GM23338 (cell line): ENCODE measurements at regions not wholly inside any gene's neighbourhood (a gene's known extent, or its start where the extent isn't known, plus 50 kb on each side); places are given as distances from the start of the nearest gene placed in this dataset.

Experiments used
- ATAC-seq: fragments of 200-7000 bp; cut with Tn5 transposase; 3 replicates; pipeline ENCODE4 v1.9.1; 2020
- DNase-seq: peaks from one replicate; pipeline ENCODE4 v3.0.0-alpha.2; 2015; ENCODE audit warnings: low spot score
- H2AFZ ChIP-seq: fragments of 200-600 bp; sonication (generic); 2 replicates; pipeline ENCODE4 v1.8.0; 2016; ENCODE audit warnings: antibody characterized with exemption, mild to moderate bottlenecking, moderate library complexity
- H3F3A ChIP-seq: fragments of 200-600 bp; sonication (generic); replicated peaks from 2 replicates; pipeline ENCODE4 v1.8.0; 2017; ENCODE audit warnings: antibody characterized with exemption, mixed run types, low read depth
- H3K27ac ChIP-seq: fragments of 200-600 bp; sonication (generic); 2 replicates; pipeline ENCODE4 v1.6.1; 2016; ENCODE audit warnings: low read depth
- H3K27me3 ChIP-seq: fragments of 200-600 bp; sonication (generic); 2 replicates; pipeline ENCODE4 v1.8.0; 2016; ENCODE audit warnings: mild to moderate bottlenecking, mixed run types, moderate library complexity; ENCODE audit not compliant: insufficient read depth
- H3K36me3 ChIP-seq: fragments of 200-600 bp; sonication (generic); 2 replicates; pipeline ENCODE4 v1.8.0; 2016; ENCODE audit warnings: mild to moderate bottlenecking; ENCODE audit not compliant: insufficient read depth
- H3K4me1 ChIP-seq: fragments of 200-600 bp; sonication (generic); 2 replicates; pipeline ENCODE4 v1.8.0; 2016; ENCODE audit warnings: mild to moderate bottlenecking, moderate library complexity; ENCODE audit not compliant: insufficient read depth
- H3K4me2 ChIP-seq: fragments of 200-600 bp; sonication (generic); 2 replicates; pipeline ENCODE4 v1.7.1; 2017; ENCODE audit warnings: mixed run types
- H3K4me3 ChIP-seq: fragments of 200-600 bp; sonication (generic); 2 replicates; pipeline ENCODE4 v1.6.1; 2016; ENCODE audit warnings: mixed run types
- H3K79me2 ChIP-seq: fragments of 200-600 bp; sonication (generic); replicated peaks from 2 replicates; pipeline ENCODE4 v1.8.0; 2017; ENCODE audit warnings: mild to moderate bottlenecking; ENCODE audit not compliant: insufficient read depth
- H3K9me2 ChIP-seq: fragments of 200-600 bp; sonication (generic); 2 replicates; pipeline ENCODE4 v1.8.0; 2017; ENCODE audit not compliant: insufficient read depth
- H4K20me1 ChIP-seq: fragments of 200-600 bp; sonication (generic); replicated peaks from 2 replicates; pipeline ENCODE4 v1.8.0; 2017; ENCODE audit warnings: mild to moderate bottlenecking; ENCODE audit not compliant: insufficient read depth
- H3K27ac Mint-ChIP-seq: 2 replicates; pipeline ENCODE4 v1.8.0; 2020; ENCODE audit warnings: inconsistent platforms, mild to moderate bottlenecking, moderate library complexity, mixed read lengths
- H3K27me3 Mint-ChIP-seq: 3 replicates; pipeline ENCODE4 v1.8.0; 2022; ENCODE audit warnings: low read depth, mild to moderate bottlenecking, moderate library complexity, mixed read lengths, inconsistent platforms; ENCODE audit not compliant: insufficient read depth, poor library complexity
- H3K36me3 Mint-ChIP-seq: 3 replicates; pipeline ENCODE4 v1.8.0; 2021; ENCODE audit warnings: low read depth, mild to moderate bottlenecking, inconsistent platforms, moderate library complexity, mixed read lengths
- H3K4me1 Mint-ChIP-seq: 3 replicates; pipeline ENCODE4 v1.8.0; 2020; ENCODE audit warnings: mild to moderate bottlenecking, inconsistent platforms, mixed read lengths
- H3K4me3 Mint-ChIP-seq: 3 replicates; pipeline ENCODE4 v1.8.0; 2021; ENCODE audit warnings: moderate library complexity, mild to moderate bottlenecking, inconsistent platforms, mixed read lengths
- H3K9me3 Mint-ChIP-seq: 3 replicates; pipeline ENCODE4 v1.8.0; 2020; ENCODE audit warnings: moderate library complexity, mild to moderate bottlenecking, inconsistent platforms, mixed read lengths
- CREB1 ChIP-seq: fragments of 250-450 bp; sonication (Bioruptor Pico); IDR thresholded peaks from 2 replicates; pipeline ENCODE4 v1.5.0; 2020; ENCODE audit warnings: low read depth, mild to moderate bottlenecking, moderate library complexity
- CTCF ChIP-seq, 2 experiments: fragments of 200-600 bp in 1 of 2; sonication (generic) in 1 of 2; conservative IDR thresholded peaks; 2 replicates each; pipeline versions ENCODE4 v1.5.1 to v1.6.1; 2016 to 2017; ENCODE audit warnings: antibody characterized with exemption in 2 of 2, low read depth in 2 of 2, mild to moderate bottlenecking in 2 of 2, moderate library complexity in 1 of 2
- EZH2 ChIP-seq: fragments of 200-600 bp; sonication (generic); IDR thresholded peaks from one replicate; pipeline ENCODE4 v1.8.0; 2017; ENCODE audit warnings: antibody characterized with exemption, mild to moderate bottlenecking, low read depth; ENCODE audit not compliant: unreplicated experiment
- EZH2phosphoT487 ChIP-seq: fragments of 200-600 bp; sonication (generic); IDR thresholded peaks from one replicate; pipeline ENCODE4 v1.8.1; 2018; ENCODE audit warnings: antibody characterized with exemption; ENCODE audit not compliant: unreplicated experiment
- JUNB ChIP-seq: IDR thresholded peaks from one replicate; pipeline ENCODE4 v1.6.1; 2016; ENCODE audit warnings: antibody characterized with exemption; ENCODE audit not compliant: unreplicated experiment
- POLR2AphosphoS5 ChIP-seq: IDR thresholded peaks from 2 replicates; pipeline ENCODE4 v1.6.1; 2016; ENCODE audit warnings: antibody characterized with exemption, low read depth
- STAT1 ChIP-seq: IDR thresholded peaks from one replicate; pipeline ENCODE4 v1.6.1; 2016; ENCODE audit warnings: antibody characterized with exemption; ENCODE audit not compliant: unreplicated experiment
- ZNF114 ChIP-seq: fragments of 250-450 bp; sonication (Bioruptor Pico); IDR thresholded peaks from 2 replicates; pipeline ENCODE4 v1.5.0; 2020; ENCODE audit warnings: mild to moderate bottlenecking, moderate library complexity
- ZNF331 ChIP-seq: fragments of 250-450 bp; sonication (Bioruptor Pico); IDR thresholded peaks from 2 replicates; pipeline ENCODE4 v1.5.0; 2020; ENCODE audit warnings: low read depth, mild to moderate bottlenecking, moderate library complexity
- TF ChIP-seq, protein P1 (sequence below): IDR thresholded peaks from 2 replicates; pipeline ENCODE4 v1.6.1; 2016; ENCODE audit warnings: antibody characterized with exemption
- TF ChIP-seq, protein P2 (sequence below): fragments of 250-450 bp; sonication (Bioruptor Pico); IDR thresholded peaks from 2 replicates; pipeline ENCODE4 v1.5.0; 2020; ENCODE audit warnings: mild to moderate bottlenecking, moderate library complexity

DNA sequence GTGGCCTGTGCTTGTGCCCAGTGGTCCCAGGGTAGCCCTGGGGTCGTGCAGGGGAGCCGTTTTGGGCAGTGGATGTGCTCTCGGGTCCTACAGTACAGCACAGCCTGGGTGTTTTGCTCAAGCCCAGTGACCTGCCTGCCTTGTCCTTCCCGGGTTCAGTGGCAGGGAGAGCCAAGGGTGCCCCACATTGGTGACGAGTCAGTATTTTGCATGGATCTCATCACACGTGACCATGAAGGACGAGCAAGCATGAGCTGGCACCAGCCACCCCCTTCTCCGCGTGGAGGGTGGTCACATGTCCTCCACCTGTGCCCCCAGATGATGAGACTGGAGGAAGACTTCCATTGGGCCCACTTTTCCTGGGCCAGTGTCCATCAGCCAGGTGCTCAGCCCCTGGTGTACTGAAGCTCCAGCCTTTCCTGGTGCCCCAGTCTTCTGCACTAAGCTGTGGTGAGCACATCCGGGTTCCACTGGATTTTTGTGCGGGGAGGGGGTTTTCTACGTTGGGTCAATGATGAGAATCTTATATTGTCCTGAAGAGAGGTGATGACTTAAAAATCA lies 197.5 kb downstream of the UBE3A start:
- Histone ChIP-seq H3K4me1 (no peaks in the 10 kb centered on the region), H3K79me2 (no peaks in the 10 kb centered on the region), H3K27ac (no peak overlapping the region), H3K27me3 (no peaks in the 10 kb centered on the region), H3K36me3 (no peaks in the 10 kb centered on the region), H2AFZ (no peak overlapping the region), H3F3A (no peaks in the 10 kb centered on the region), H3K4me2 (no peak overlapping the region), H3K9me2 (no peaks in the 10 kb centered on the region), H3K4me3 (no peak overlapping the region), H4K20me1 (no peaks in the 10 kb centered on the region)
- DNase-seq (no peak), ATAC-seq (no peak)
- Mint-ChIP-seq H3K36me3 (peaks cover 10% of the 10 kb centered on the region; the same call in 2 of the 3 replicates), H3K4me1 (no peaks in the 10 kb centered on the region), H3K27ac (no peak overlapping the region), H3K4me3 (no peak overlapping the region), H3K9me3 (peaks cover 88% of the 10 kb centered on the region), H3K27me3 (peaks cover 8% of the 10 kb centered on the region)
- TF ChIP-seq, protein P1, sequence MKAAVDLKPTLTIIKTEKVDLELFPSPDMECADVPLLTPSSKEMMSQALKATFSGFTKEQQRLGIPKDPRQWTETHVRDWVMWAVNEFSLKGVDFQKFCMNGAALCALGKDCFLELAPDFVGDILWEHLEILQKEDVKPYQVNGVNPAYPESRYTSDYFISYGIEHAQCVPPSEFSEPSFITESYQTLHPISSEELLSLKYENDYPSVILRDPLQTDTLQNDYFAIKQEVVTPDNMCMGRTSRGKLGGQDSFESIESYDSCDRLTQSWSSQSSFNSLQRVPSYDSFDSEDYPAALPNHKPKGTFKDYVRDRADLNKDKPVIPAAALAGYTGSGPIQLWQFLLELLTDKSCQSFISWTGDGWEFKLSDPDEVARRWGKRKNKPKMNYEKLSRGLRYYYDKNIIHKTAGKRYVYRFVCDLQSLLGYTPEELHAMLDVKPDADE, result no peak

DNA sequence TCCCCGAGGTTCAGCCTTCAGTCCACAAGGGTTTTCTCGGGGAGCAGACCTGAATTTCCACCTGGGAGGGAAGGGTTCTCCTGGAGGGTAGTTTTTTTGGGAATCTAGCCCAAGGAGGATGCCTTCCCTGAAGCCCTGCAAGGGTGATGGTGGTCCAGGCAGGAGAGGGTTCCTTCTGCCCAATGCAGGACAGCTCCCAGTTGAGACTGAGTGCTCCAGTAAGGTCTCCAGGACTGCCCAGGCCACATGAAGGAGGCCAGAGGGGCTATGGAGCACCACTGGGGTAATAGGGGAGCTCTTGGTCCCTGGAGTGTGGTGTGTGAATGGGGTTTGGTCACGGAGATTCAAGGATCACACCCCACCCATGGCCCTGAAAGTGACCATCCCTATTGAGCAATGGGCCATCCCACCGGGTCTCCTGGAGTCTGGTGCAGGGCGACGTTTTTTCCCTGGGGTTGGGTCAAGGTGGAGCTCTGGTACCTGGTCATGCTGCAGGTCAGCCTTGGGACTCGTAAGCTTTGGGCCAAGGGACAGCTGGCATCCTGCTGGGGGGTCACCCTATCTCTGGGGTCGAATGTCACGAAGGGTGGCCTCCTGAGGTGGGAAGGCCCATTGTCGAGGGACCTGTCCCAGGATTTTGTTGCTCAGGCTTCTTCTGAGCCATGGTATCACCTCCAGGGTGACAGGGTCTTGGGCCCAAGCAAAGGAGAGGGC lies 196.5 kb downstream of the UBE3A start:
- Mint-ChIP-seq H3K9me3 (peaks cover 87% of the 10 kb centered on the region), H3K27me3 (peaks cover 6% of the 10 kb centered on the region), H3K27ac (no peak overlapping the region), H3K4me1 (no peaks in the 10 kb centered on the region), H3K4me3 (no peak overlapping the region), H3K36me3 (peaks cover 11% of the 10 kb centered on the region; the same call in 2 of the 3 replicates)
- H3K27ac ChIP-seq, result no peak overlapping the region
- no peaks in the 10 kb centered on the region for H4K20me1 ChIP-seq
- no peak overlapping the region for H3K4me3 ChIP-seq
- H3K36me3 ChIP-seq, result no peaks in the 10 kb centered on the region
- H3K27me3 ChIP-seq, result no peaks in the 10 kb centered on the region
- DNase-seq (no peak), ATAC-seq (no peak)
- H3K79me2 ChIP-seq, result no peaks in the 10 kb centered on the region
- no peaks in the 10 kb centered on the region for H3K4me1 ChIP-seq
- no peak overlapping the region for H3K4me2 ChIP-seq
- no peak overlapping the region for H2AFZ ChIP-seq
- no peaks in the 10 kb centered on the region for H3K9me2 ChIP-seq
- TF ChIP-seq ZNF114 (CRISPR knock-in tag), result no peak
- TF ChIP-seq CREB1 (CRISPR knock-in tag), result no peak
- TF ChIP-seq, protein P2, sequence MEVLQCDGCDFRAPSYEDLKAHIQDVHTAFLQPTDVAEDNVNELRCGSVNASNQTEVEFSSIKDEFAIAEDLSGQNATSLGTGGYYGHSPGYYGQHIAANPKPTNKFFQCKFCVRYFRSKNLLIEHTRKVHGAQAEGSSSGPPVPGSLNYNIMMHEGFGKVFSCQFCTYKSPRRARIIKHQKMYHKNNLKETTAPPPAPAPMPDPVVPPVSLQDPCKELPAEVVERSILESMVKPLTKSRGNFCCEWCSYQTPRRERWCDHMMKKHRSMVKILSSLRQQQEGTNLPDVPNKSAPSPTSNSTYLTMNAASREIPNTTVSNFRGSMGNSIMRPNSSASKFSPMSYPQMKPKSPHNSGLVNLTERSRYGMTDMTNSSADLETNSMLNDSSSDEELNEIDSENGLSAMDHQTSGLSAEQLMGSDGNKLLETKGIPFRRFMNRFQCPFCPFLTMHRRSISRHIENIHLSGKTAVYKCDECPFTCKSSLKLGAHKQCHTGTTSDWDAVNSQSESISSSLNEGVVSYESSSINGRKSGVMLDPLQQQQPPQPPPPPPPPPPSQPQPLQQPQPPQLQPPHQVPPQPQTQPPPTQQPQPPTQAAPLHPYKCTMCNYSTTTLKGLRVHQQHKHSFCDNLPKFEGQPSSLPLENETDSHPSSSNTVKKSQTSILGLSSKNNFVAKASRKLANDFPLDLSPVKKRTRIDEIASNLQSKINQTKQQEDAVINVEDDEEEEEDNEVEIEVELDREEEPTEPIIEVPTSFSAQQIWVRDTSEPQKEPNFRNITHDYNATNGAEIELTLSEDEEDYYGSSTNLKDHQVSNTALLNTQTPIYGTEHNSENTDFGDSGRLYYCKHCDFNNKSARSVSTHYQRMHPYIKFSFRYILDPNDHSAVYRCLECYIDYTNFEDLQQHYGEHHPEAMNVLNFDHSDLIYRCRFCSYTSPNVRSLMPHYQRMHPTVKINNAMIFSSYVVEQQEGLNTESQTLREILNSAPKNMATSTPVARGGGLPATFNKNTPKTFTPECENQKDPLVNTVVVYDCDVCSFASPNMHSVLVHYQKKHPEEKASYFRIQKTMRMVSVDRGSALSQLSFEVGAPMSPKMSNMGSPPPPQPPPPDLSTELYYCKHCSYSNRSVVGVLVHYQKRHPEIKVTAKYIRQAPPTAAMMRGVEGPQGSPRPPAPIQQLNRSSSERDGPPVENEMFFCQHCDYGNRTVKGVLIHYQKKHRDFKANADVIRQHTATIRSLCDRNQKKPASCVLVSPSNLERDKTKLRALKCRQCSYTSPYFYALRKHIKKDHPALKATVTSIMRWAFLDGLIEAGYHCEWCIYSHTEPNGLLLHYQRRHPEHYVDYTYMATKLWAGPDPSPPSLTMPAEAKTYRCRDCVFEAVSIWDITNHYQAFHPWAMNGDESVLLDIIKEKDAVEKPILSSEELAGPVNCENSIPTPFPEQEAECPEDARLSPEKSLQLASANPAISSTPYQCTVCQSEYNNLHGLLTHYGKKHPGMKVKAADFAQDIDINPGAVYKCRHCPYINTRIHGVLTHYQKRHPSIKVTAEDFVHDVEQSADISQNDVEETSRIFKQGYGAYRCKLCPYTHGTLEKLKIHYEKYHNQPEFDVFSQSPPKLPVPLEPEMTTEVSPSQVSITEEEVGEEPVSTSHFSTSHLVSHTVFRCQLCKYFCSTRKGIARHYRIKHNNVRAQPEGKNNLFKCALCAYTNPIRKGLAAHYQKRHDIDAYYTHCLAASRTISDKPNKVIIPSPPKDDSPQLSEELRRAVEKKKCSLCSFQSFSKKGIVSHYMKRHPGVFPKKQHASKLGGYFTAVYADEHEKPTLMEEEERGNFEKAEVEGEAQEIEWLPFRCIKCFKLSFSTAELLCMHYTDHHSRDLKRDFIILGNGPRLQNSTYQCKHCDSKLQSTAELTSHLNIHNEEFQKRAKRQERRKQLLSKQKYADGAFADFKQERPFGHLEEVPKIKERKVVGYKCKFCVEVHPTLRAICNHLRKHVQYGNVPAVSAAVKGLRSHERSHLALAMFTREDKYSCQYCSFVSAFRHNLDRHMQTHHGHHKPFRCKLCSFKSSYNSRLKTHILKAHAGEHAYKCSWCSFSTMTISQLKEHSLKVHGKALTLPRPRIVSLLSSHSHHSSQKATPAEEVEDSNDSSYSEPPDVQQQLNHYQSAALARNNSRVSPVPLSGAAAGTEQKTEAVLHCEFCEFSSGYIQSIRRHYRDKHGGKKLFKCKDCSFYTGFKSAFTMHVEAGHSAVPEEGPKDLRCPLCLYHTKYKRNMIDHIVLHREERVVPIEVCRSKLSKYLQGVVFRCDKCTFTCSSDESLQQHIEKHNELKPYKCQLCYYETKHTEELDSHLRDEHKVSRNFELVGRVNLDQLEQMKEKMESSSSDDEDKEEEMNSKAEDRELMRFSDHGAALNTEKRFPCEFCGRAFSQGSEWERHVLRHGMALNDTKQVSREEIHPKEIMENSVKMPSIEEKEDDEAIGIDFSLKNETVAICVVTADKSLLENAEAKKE, result no peak
- TF ChIP-seq, protein P1, result no peak
- TF ChIP-seq JUNB, result no peak
- no peak for TF ChIP-seq EZH2
- no peak for TF ChIP-seq EZH2phosphoT487
- no peak for TF ChIP-seq ZNF331 (CRISPR knock-in tag)
- no peak for TF ChIP-seq STAT1
- TF ChIP-seq POLR2AphosphoS5, result no peak
- TF ChIP-seq CTCF (conservative IDR thresholded peaks at IDR 0.05; ENCODE audit: low read depth in 2 of 2), result no peak
- H3F3A ChIP-seq, result no peaks in the 10 kb centered on the region
